Astrocyte of the spinal cord (primary cell): ENCODE measurements at regions not wholly inside any gene's neighbourhood (a gene's known extent, or its start where the extent isn't known, plus 50 kb on each side); places are given as distances from the start of the nearest gene placed in this dataset.

Experiments used
- DNase-seq: peaks from one replicate; pipeline ENCODE4 v3.0.0; 2011; ENCODE audit warnings: low read depth, low spot score
- H3K4me3 ChIP-seq: 2 replicates; pipeline ENCODE4 v1.5.1; 2011; ENCODE audit warnings: low read depth, mild to moderate bottlenecking, low read length, moderate library complexity
- in situ Hi-C: cut with HindIII; loops from 2 replicates; pipeline ENCODE4 v1.10.0; 2017; ENCODE audit warnings: low sequenced_read_pairs
- TF ChIP-seq, protein P1 (sequence below): IDR thresholded peaks from 2 replicates; pipeline ENCODE4 v1.5.1; 2012; ENCODE audit warnings: low read depth, mild to moderate bottlenecking, low read length, inconsistent platforms

- in situ Hi-C loops, result no loop called here
- DNase-seq, result no peak
- TF ChIP-seq, protein P1, sequence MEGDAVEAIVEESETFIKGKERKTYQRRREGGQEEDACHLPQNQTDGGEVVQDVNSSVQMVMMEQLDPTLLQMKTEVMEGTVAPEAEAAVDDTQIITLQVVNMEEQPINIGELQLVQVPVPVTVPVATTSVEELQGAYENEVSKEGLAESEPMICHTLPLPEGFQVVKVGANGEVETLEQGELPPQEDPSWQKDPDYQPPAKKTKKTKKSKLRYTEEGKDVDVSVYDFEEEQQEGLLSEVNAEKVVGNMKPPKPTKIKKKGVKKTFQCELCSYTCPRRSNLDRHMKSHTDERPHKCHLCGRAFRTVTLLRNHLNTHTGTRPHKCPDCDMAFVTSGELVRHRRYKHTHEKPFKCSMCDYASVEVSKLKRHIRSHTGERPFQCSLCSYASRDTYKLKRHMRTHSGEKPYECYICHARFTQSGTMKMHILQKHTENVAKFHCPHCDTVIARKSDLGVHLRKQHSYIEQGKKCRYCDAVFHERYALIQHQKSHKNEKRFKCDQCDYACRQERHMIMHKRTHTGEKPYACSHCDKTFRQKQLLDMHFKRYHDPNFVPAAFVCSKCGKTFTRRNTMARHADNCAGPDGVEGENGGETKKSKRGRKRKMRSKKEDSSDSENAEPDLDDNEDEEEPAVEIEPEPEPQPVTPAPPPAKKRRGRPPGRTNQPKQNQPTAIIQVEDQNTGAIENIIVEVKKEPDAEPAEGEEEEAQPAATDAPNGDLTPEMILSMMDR, result no peak
- H3K4me3 ChIP-seq, result no peak overlapping the region
Observed at GRCh38 chr2:7884338-7884737, 797.5 kb upstream of the ID2 start.

GRCh38 chr2:7886666-7887065 is 795.2 kb upstream of the ID2 start:
- DNase-seq, result no peak
- no peak overlapping the region for H3K4me3 ChIP-seq
- in situ Hi-C loops, result no loop called here
- TF ChIP-seq, protein P1, result no peak

DNA sequence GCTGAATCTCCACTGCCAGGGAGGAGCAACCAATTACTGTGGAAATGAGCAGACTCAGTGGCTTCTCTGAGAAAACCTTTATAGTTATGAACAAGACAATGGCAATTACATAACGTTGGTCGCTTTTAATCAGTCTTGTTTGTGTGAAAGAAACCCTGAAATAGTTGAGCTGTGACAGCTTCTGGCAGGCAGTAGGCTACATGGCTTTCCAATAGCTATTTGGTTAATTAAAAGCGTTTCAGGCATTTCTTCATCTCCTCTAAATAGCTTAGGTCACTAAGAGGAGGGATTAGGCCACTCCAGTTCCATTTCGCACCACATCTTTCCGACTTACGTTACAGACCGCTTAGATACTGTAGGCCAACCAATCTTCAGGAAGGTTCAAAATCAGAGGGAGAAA is 794.4 kb upstream of the ID2 start:
- in situ Hi-C loops, result no loop called here
- TF ChIP-seq, protein P1, result no peak

DNA sequence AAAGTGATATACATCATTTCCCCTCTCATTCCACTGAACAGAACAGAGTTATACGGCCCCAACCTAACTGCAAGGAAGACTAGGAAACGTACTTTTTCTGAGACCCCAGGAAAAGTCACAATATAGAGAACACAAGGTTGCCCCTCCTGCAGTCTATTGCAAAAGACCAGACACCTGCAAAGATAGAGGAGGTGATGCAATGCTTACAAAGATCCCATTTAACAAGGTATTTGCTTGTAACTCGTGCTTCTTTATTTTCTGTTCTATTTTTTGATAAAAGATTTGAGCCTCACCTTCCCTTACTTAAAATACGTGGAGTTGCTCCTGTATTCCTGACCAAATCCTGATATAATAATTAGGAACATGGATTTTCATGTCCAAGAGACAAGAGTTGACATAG is 793.0 kb upstream of the ID2 start:
- TF ChIP-seq, protein P1, result no peak
- no peak for DNase-seq
- H3K4me3 ChIP-seq, result no peak overlapping the region
- in situ Hi-C loops, result no loop called here

More for the DNA sequence above, 794.4 kb upstream of the ID2 start:
- no peak overlapping the region for H3K4me3 ChIP-seq
- no peak for DNase-seq

DNA sequence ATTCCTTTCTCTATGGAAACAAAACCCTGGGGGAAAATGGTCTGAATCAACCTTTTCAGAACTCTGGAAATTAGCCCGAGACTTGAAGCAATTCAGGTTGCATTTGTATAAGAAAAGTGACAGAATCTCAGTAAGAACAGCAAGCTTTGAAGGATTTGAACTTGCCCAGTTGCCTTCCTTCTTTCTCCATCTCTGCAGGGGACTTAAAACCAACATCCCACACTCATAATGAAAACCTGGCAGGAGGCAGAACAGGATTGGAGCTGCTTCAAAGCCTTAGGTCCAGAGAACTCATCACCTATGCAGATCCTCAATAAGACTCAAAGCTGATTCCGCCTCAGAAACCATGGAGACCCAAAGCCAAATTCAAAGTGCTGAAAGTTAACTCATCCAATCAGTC is 790.5 kb upstream of the ID2 start:
- no peak overlapping the region for H3K4me3 ChIP-seq
- in situ Hi-C loops, result no loop called here
- DNase-seq, result no peak
- TF ChIP-seq, protein P1, result no peak

DNA sequence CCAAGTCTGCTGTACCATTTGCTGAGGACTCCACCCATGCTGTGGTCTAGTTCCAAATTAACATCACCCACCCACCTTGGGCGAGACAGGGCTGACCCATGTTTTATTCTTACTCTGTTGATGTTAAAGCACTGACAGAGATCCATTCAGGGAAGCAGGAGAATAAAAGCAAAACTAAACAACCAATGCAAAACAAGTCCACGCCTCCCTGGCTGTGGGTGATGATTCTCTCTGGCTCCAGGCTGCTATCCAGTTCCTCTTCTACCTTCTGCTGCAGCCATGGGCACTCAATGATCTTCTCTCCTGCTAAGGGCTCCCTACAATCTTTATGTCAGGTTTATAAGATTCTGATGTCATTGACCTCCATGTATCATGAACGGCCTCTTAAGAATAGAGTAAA is 786.6 kb upstream of the ID2 start:
- TF ChIP-seq, protein P1, result no peak
- DNase-seq, result no peak
- no peak overlapping the region for H3K4me3 ChIP-seq
- in situ Hi-C loops, result no loop called here

DNA sequence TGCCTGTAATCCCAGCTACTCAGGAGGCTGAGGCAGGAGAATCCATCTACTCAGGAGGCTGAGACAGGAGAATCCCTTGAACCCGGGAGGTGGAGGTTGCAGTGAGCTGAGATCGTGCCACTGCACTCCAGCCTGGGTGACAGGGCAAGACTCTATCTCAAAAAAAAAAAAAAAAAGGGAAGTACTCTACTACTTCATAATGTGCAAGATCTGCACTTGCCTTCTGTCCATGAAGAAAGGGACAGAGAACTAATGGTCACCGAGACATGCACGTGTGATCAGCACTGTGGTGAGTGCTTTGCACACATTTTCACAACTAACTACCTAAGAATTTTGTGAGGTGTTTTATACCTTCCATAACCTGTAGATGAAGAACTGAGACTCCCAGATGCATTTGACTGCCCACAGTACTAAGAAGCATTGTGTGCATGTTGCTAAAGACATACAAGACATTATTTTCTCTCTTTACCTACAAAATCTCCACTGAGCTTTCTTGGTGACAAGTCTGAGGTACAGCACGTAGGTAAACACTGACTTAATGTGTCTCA is 784.8 kb upstream of the ID2 start:
- in situ Hi-C loops, result no loop called here
- no peak for DNase-seq
- H3K4me3 ChIP-seq, result no peak overlapping the region
- TF ChIP-seq, protein P1, result no peak
